HCT116 (cell line): ENCODE measurements at regions not wholly inside any gene's neighbourhood (a gene's known extent, or its start where the extent isn't known, plus 50 kb on each side); places are given as distances from the start of the nearest gene placed in this dataset.

Source experiments
- ATAC-seq: fragments of 200-7000 bp; cut with Tn5 transposase; 2 replicates; pipeline ENCODE4 v1.9.1; 2020; ENCODE audit warnings: mild to moderate bottlenecking, moderate library complexity
- BruUV-seq: library from RNA; stranded (reverse); fragments of 400-500 nt; replicated peaks from 2 replicates; lab custom pipeline; 2021; lab: Mats Ljungman, UMichigan
- CTCF ChIA-PET: fragments of 300-600 bp; sonication (Branson Sonifier 250); formaldehyde crosslinking; loops from one replicate; lab custom pipeline; 2021; ENCODE audit warnings: antibody characterized with exemption; lab: Charles Lee
- POLR2A ChIA-PET: fragments of 300-600, 350-600 bp; sonication (Branson Sonifier 250); formaldehyde crosslinking; loops from one replicate; lab custom pipeline; 2021; ENCODE audit warnings: antibody characterized with exemption; lab: Charles Lee
- RAD21 ChIA-PET, 2 experiments: fragments of 300-600 bp; sonication (Branson Sonifier 250); formaldehyde crosslinking; loops; one replicate each; lab custom pipeline; 2023; ENCODE audit warnings: low total read pairs in 2 of 2; ENCODE audit not compliant: uncharacterized antibody in 2 of 2, unreplicated experiment in 2 of 2, low non-redundant PET in 1 of 2; lab: Charles Lee
- DNase-seq: peaks from one replicate; pipeline ENCODE4 v3.0.0-alpha.2; 2010; ENCODE audit warnings: low read depth, low spot score
- H2AFZ ChIP-seq: fragments of 200-600 bp; shearing (Covaris generic), sonication (generic); 2 replicates; pipeline ENCODE4 v1.6.1; 2017; ENCODE audit warnings: low read depth, mixed run types, mixed read lengths, antibody characterized with exemption, low read length; ENCODE audit not compliant: poor library complexity, severe bottlenecking
- H3K27ac ChIP-seq: 2 replicates; pipeline ENCODE4 v1.5.1; 2012; ENCODE audit warnings: low read depth, low read length
- H3K27me3 ChIP-seq: fragments of 200-600 bp; sonication (generic); 2 replicates; pipeline ENCODE4 v1.6.1; 2016; ENCODE audit warnings: mixed run types, low read length, mixed read lengths; ENCODE audit not compliant: insufficient read depth
- H3K36me3 ChIP-seq, 2 experiments: fragments of 200-500 bp in 1 of 2; fragments of 200-600 bp in 1 of 2; sonication (Bioruptor generic) in 1 of 2; sonication (generic) in 1 of 2; 2 replicates each; pipeline versions ENCODE4 v1.5.1 to v1.6.1; 2014 to 2016; ENCODE audit warnings: low read length in 2 of 2, inconsistent platforms in 1 of 2, mixed read lengths in 1 of 2, mixed run types in 1 of 2; ENCODE audit not compliant: insufficient read depth in 2 of 2, control insufficient read depth in 1 of 2
- H3K4me1 ChIP-seq, 2 experiments: fragments of 200-600 bp in 1 of 2; sonication (generic) in 1 of 2; 2 replicates each; pipeline versions ENCODE4 v1.5.1 to v1.6.1; 2012 to 2017; ENCODE audit warnings: low read length in 2 of 2, inconsistent platforms in 1 of 2, mild to moderate bottlenecking in 1 of 2, mixed read lengths in 1 of 2, mixed run types in 1 of 2, moderate library complexity in 1 of 2; ENCODE audit not compliant: insufficient read depth in 2 of 2, control insufficient read depth in 1 of 2
- H3K4me2 ChIP-seq: fragments of 200-600 bp; sonication (generic); 2 replicates; pipeline ENCODE4 v1.6.1; 2017; ENCODE audit warnings: mixed run types, low read length, mixed read lengths
- H3K4me3 ChIP-seq, 2 experiments: fragments of 200-600 bp in 1 of 2; sonication (generic) in 1 of 2; replicated peaks in 1 of 2; 2 replicates each; pipeline ENCODE4 v1.5.1; 2011 to 2016; ENCODE audit warnings: low read length in 2 of 2, control low read depth in 1 of 2, low read depth in 1 of 2, mild to moderate bottlenecking in 1 of 2, mixed read lengths in 1 of 2, mixed run types in 1 of 2
- H3K79me2 ChIP-seq: fragments of 200-600 bp; sonication (generic); 2 replicates; pipeline ENCODE4 v1.6.1; 2017; ENCODE audit warnings: mild to moderate bottlenecking, mixed run types, low read length, moderate library complexity, mixed read lengths; ENCODE audit not compliant: insufficient read depth
- H3K9ac ChIP-seq: fragments of 200-600 bp; sonication (generic); 2 replicates; pipeline ENCODE4 v1.6.1; 2016; ENCODE audit warnings: low read length, mixed read lengths
- H3K9me2 ChIP-seq: fragments of 200-600 bp; sonication (generic), shearing (Covaris generic); 2 replicates; pipeline ENCODE4 v1.6.1; 2017; ENCODE audit warnings: mixed run types, mild to moderate bottlenecking, moderate library complexity; ENCODE audit not compliant: insufficient read depth
- H3K9me3 ChIP-seq, 2 experiments: fragments of 200-500 bp in 1 of 2; fragments of 200-600 bp in 1 of 2; sonication (Bioruptor generic) in 1 of 2; sonication (generic) in 1 of 2; 2 replicates each; pipeline ENCODE4 v1.6.1; 2014 to 2017; ENCODE audit warnings: low read length in 2 of 2, mixed read lengths in 2 of 2, inconsistent platforms in 1 of 2, low read depth in 1 of 2, mild to moderate bottlenecking in 1 of 2, mixed run types in 1 of 2, moderate library complexity in 1 of 2; ENCODE audit not compliant: control insufficient read depth in 1 of 2, insufficient read depth in 1 of 2
- H4K20me1 ChIP-seq: fragments of 200-600 bp; sonication (generic), shearing (Covaris generic); 2 replicates; pipeline ENCODE4 v1.6.1; 2017; ENCODE audit warnings: mixed run types, mild to moderate bottlenecking, moderate library complexity; ENCODE audit not compliant: insufficient read depth
- ATF3 ChIP-seq: IDR thresholded peaks from 2 replicates; pipeline ENCODE4 v1.6.1; 2012
- CBX3 ChIP-seq: IDR thresholded peaks from 2 replicates; pipeline ENCODE4 v1.6.1; 2012; ENCODE audit warnings: low read depth
- CTCF ChIP-seq, 3 experiments: fragments of 200-600 bp in 1 of 3; sonication (generic) in 1 of 3; IDR thresholded peaks in 2 of 3; conservative IDR thresholded peaks in 1 of 3; 2 replicates each; pipeline ENCODE4 v1.5.1; 2012 to 2017; ENCODE audit warnings: low read depth in 2 of 3, low read length in 2 of 3, antibody characterized with exemption in 1 of 3, borderline replicate concordance in 1 of 3, control low read depth in 1 of 3, mild to moderate bottlenecking in 1 of 3, mixed read lengths in 1 of 3, mixed run types in 1 of 3, moderate library complexity in 1 of 3; ENCODE audit not compliant: insufficient read depth in 1 of 3
- EGR1 ChIP-seq: IDR thresholded peaks from 2 replicates; pipeline ENCODE4 v1.6.1; 2012; ENCODE audit warnings: low read depth
- ELF1 ChIP-seq: IDR thresholded peaks from 2 replicates; pipeline ENCODE4 v1.6.1; 2012; ENCODE audit warnings: low read depth, borderline replicate concordance
- EZH2 ChIP-seq: fragments of 200-600 bp; sonication (generic); IDR thresholded peaks from 2 replicates; pipeline ENCODE4 v1.6.1; 2017; ENCODE audit warnings: antibody characterized with exemption, mixed run types
- EZH2phosphoT487 ChIP-seq: fragments of 200-600 bp; IDR thresholded peaks from 2 replicates; pipeline ENCODE4 v1.6.1; 2018; ENCODE audit warnings: antibody characterized with exemption, borderline replicate concordance
- MAX ChIP-seq: IDR thresholded peaks from 2 replicates; pipeline ENCODE4 v1.6.1; 2012
- POLR2AphosphoS5 ChIP-seq: IDR thresholded peaks from 2 replicates; pipeline ENCODE4 v1.6.1; 2011; ENCODE audit warnings: mild to moderate bottlenecking, low read depth, low read length, moderate library complexity
- RAD21 ChIP-seq: IDR thresholded peaks from 2 replicates; pipeline ENCODE4 v1.6.1; 2012; ENCODE audit warnings: low read depth, mild to moderate bottlenecking
- REST ChIP-seq: IDR thresholded peaks from 2 replicates; pipeline ENCODE4 v1.6.1; 2012; ENCODE audit warnings: low read depth
- SP1 ChIP-seq: IDR thresholded peaks from 2 replicates; pipeline ENCODE4 v1.6.1; 2012; ENCODE audit warnings: low read depth
- SRF ChIP-seq: IDR thresholded peaks from 2 replicates; pipeline ENCODE4 v1.6.1; 2012; ENCODE audit warnings: low read depth
- TCF7L2 ChIP-seq: IDR thresholded peaks from 2 replicates; pipeline ENCODE4 v1.7.0; 2011; ENCODE audit warnings: borderline replicate concordance, inconsistent platforms; ENCODE audit not compliant: insufficient read depth, insufficient read length; ENCODE audit errors: extremely low read depth
- YY1 ChIP-seq: IDR thresholded peaks from 2 replicates; pipeline ENCODE4 v1.6.1; 2011; ENCODE audit warnings: low read length, low read depth, moderate library complexity, mild to moderate bottlenecking; ENCODE audit not compliant: insufficient replicate concordance; ENCODE audit errors: extremely low read depth
- ZBTB33 ChIP-seq: IDR thresholded peaks from 2 replicates; pipeline ENCODE4 v1.6.1; 2011; ENCODE audit warnings: mild to moderate bottlenecking, low read length, moderate library complexity; ENCODE audit not compliant: insufficient replicate concordance; ENCODE audit errors: extremely low read depth
- ZFX ChIP-seq: fragments of 450-650 bp; IDR thresholded peaks from 2 replicates; pipeline ENCODE4 v1.6.1; 2017
- ZNF274 ChIP-seq: fragments of 200-500 bp; sonication (Bioruptor generic); IDR thresholded peaks from 2 replicates; pipeline ENCODE4 v1.6.1; 2014; ENCODE audit warnings: mild to moderate bottlenecking, low read depth, low read length, inconsistent platforms
- intact Hi-C: fragments of 100-400 bp; cut with micrococcal nuclease; formaldehyde crosslinking; loops from 2 replicates; pipeline ENCODE4 v1.10.0; 2022

- no TSS peak for BruUV-seq
- no peak overlapping the region for H3K9ac ChIP-seq
- no peaks in the 10 kb centered on the region for H3K9me2 ChIP-seq
- CTCF ChIA-PET: no interaction called here
- TF ChIP-seq CTCF (IDR thresholded peaks at IDR 0.05 in 2 of 3, conservative IDR thresholded peaks at IDR 0.05 in 1 of 3; ENCODE audit: borderline replicate concordance in 1 of 3, insufficient read depth in 1 of 3, low read depth in 2 of 3, low read length in 2 of 3): no peak
- TF ChIP-seq EZH2phosphoT487: no peak
- TF ChIP-seq MAX: no peak
- no peak for TF ChIP-seq TCF7L2
- no peak for TF ChIP-seq SP1
- TF ChIP-seq REST: no peak
- no peak for TF ChIP-seq YY1
- no peak for TF ChIP-seq EGR1
- TF ChIP-seq RAD21: no peak
- no peak for TF ChIP-seq ATF3
- TF ChIP-seq ZBTB33: no peak
- TF ChIP-seq POLR2AphosphoS5: no peak
- no peak for TF ChIP-seq ELF1
- no peak for TF ChIP-seq CBX3
- no peak for TF ChIP-seq SRF
- no peak for TF ChIP-seq EZH2
- no peak for TF ChIP-seq ZFX
- no peak for TF ChIP-seq ZNF274
- no peak overlapping the region for H3K4me2 ChIP-seq
- no peak overlapping the region for H3K4me3 ChIP-seq
- ATAC-seq: no peak
- H4K20me1 ChIP-seq: no peaks in the 10 kb centered on the region
- no peak overlapping the region for H3K27ac ChIP-seq
- intact Hi-C loops: no loop called here
- RAD21 ChIA-PET: no interaction called here
- no peaks in the 10 kb centered on the region for H3K79me2 ChIP-seq
- no peaks in the 10 kb centered on the region for H3K27me3 ChIP-seq
- peaks cover 0 to 10% of the 10 kb centered on the region in 2 experiments; a peak in 1 of 4 replicates for H3K9me3 ChIP-seq
- H3K36me3 ChIP-seq: no peaks in the 10 kb centered on the region
- H2AFZ ChIP-seq: no peak overlapping the region
- no peak for DNase-seq
- no peaks in the 10 kb centered on the region for H3K4me1 ChIP-seq
- POLR2A ChIA-PET: no interaction called here
Observed at GRCh38 chr6:167673946-167674345, 152.8 kb upstream of the AFDN start.
